Inflammatory macrophage treated with lipopolysaccharide for 4 hours (primary cell): ENCODE measurements at regions not wholly inside any gene's neighbourhood (a gene's known extent, or its start where the extent isn't known, plus 50 kb on each side); places are given as distances from the start of the nearest gene placed in this dataset.
"Not testable (repeated sequence)": the region's sequence is repeated elsewhere in the genome, so short reads cannot be mapped to it uniquely, and the experiment has no call there.

Experiments
- DNase-seq: peaks from one replicate; pipeline ENCODE4 v3.0.0-alpha.2; 2020

- DNase-seq: no peak
Observed at GRCh38 chr13:90447034-90447733, 900.3 kb upstream of the MIR17HG start.

- DNase-seq: no peak
Observed at GRCh38 chr13:90447734-90448101, 899.8 kb upstream of the MIR17HG start.

- no peak for DNase-seq
Observed at GRCh38 chr13:90448466-90449037, 898.9 kb upstream of the MIR17HG start.

GRCh38 chr13:90453342-90453741, 894.1 kb upstream of the MIR17HG start:
- no peak for DNase-seq

GRCh38 chr13:90454002-90454636, 893.4 kb upstream of the MIR17HG start:
- no peak for DNase-seq

GRCh38 chr13:90455067-90455466, 892.4 kb upstream of the MIR17HG start:
- no peak for DNase-seq

GRCh38 chr13:90455823-90456222, 891.7 kb upstream of the MIR17HG start:
- no peak for DNase-seq

GRCh38 chr13:90461398-90461797, 886.1 kb upstream of the MIR17HG start:
- DNase-seq: no peak

GRCh38 chr13:90477216-90477615, 870.3 kb upstream of the MIR17HG start:
- DNase-seq: no peak

- no peak for DNase-seq
Observed at GRCh38 chr13:90483906-90484305, 863.6 kb upstream of the MIR17HG start.

- DNase-seq: no peak
Observed at GRCh38 chr13:90485436-90485835, 862.1 kb upstream of the MIR17HG start.

- no peak for DNase-seq
Observed at GRCh38 chr13:90492872-90493271, 854.6 kb upstream of the MIR17HG start.

- no peak for DNase-seq
Observed at GRCh38 chr13:90493667-90494066, 853.8 kb upstream of the MIR17HG start.

GRCh38 chr13:90494849-90495248, 852.6 kb upstream of the MIR17HG start:
- not testable (repeated sequence) for DNase-seq

GRCh38 chr13:90498096-90498495, 849.4 kb upstream of the MIR17HG start:
- no peak for DNase-seq

GRCh38 chr13:90498816-90499215, 848.7 kb upstream of the MIR17HG start:
- DNase-seq: no peak

GRCh38 chr13:90500569-90500968, 846.9 kb upstream of the MIR17HG start:
- DNase-seq: no peak

GRCh38 chr13:90502153-90502552, 845.3 kb upstream of the MIR17HG start:
- no peak for DNase-seq

GRCh38 chr13:90502762-90503161, 844.7 kb upstream of the MIR17HG start:
- DNase-seq: no peak

GRCh38 chr13:90510319-90510718, 837.2 kb upstream of the MIR17HG start:
- no peak for DNase-seq

GRCh38 chr13:90511903-90512302, 835.6 kb upstream of the MIR17HG start:
- no peak for DNase-seq

- not testable (repeated sequence) for DNase-seq
Observed at GRCh38 chr13:90514712-90515111, 832.8 kb upstream of the MIR17HG start.

- DNase-seq: no peak
Observed at GRCh38 chr13:90518417-90518816, 829.1 kb upstream of the MIR17HG start.

GRCh38 chr13:90519157-90519556, 828.3 kb upstream of the MIR17HG start:
- no peak for DNase-seq

- no peak for DNase-seq
Observed at GRCh38 chr13:90526711-90527110, 820.8 kb upstream of the MIR17HG start.
